ENCODE measurements at regions not wholly inside any gene's neighbourhood (a gene's known extent, or its start where the extent isn't known, plus 50 kb on each side); places are given as distances from the start of the nearest gene placed in this dataset.

- TF ChIP-seq POLR2A (IDR thresholded peaks at IDR 0.05) (no peak), CTCF (IDR thresholded peaks at IDR 0.05 in 8 of 11, conservative IDR thresholded peaks at IDR 0.05 in 3 of 11) (no peak), POLR2AphosphoS5 (IDR thresholded peaks at IDR 0.05) (no peak)
Measured at GRCh38 chr2:186101616-186102015, 363.0 kb downstream of the FSIP2 start.

Data from spleen (tissue), 7 donors.